Neural progenitor cell (in vitro differentiated cells): ENCODE measurements at regions not wholly inside any gene's neighbourhood (a gene's known extent, or its start where the extent isn't known, plus 50 kb on each side); places are given as distances from the start of the nearest gene placed in this dataset.
A peak's percentile ranks its signal among the peaks of the same experiment; 100 is the strongest.

Source experiments
- DNase-seq: peaks from one replicate; pipeline ENCODE4 v3.0.0-alpha.2; 2016; ENCODE audit warnings: low spot score
- H2AFZ ChIP-seq: fragments of 200-600 bp; sonication (generic); replicated peaks from 2 replicates; pipeline ENCODE4 v1.6.1; 2016; ENCODE audit warnings: antibody characterized with exemption
- H3F3A ChIP-seq: fragments of 200-600 bp; sonication (generic); 2 replicates; pipeline ENCODE4 v1.6.1; 2016; ENCODE audit warnings: antibody characterized with exemption, low read depth
- H3K27ac ChIP-seq: fragments of 200-600 bp; sonication (generic); 2 replicates; pipeline ENCODE4 v1.5.1; 2016; ENCODE audit warnings: mild to moderate bottlenecking
- H3K27me3 ChIP-seq: fragments of 200-600 bp; sonication (generic); 2 replicates; pipeline ENCODE4 v1.6.1; 2016; ENCODE audit warnings: mild to moderate bottlenecking, moderate library complexity
- H3K36me3 ChIP-seq: fragments of 200-600 bp; sonication (generic); 2 replicates; pipeline ENCODE4 v1.5.1; 2016
- H3K4me1 ChIP-seq: fragments of 200-600 bp; sonication (generic); 2 replicates; pipeline ENCODE4 v1.6.1; 2016; ENCODE audit warnings: mixed run types
- H3K4me2 ChIP-seq: fragments of 200-600 bp; sonication (generic); 2 replicates; pipeline ENCODE4 v1.6.1; 2016
- H3K4me3 ChIP-seq: fragments of 200-600 bp; sonication (generic); 2 replicates; pipeline ENCODE4 v1.5.1; 2016
- H3K79me2 ChIP-seq: fragments of 200-600 bp; sonication (generic); 2 replicates; pipeline ENCODE4 v1.6.1; 2016; ENCODE audit warnings: low read depth
- H3K9ac ChIP-seq: fragments of 200-600 bp; sonication (generic); 2 replicates; pipeline ENCODE4 v1.6.1; 2016
- H3K9me3 ChIP-seq: fragments of 200-600 bp; sonication (generic); 2 replicates; pipeline ENCODE4 v1.5.1; 2016; ENCODE audit warnings: low read depth
- H4K20me1 ChIP-seq: fragments of 200-600 bp; sonication (generic); 2 replicates; pipeline ENCODE4 v1.6.1; 2016; ENCODE audit warnings: low read depth
- H3K27ac Mint-ChIP-seq: 3 replicates; pipeline ENCODE4 v1.8.0; 2021; ENCODE audit warnings: mixed read lengths
- H3K27me3 Mint-ChIP-seq: 2 replicates; pipeline ENCODE4 v1.8.0; 2022; ENCODE audit warnings: low read depth, mild to moderate bottlenecking, inconsistent platforms, moderate library complexity, mixed read lengths; ENCODE audit not compliant: insufficient read depth
- H3K36me3 Mint-ChIP-seq: 3 replicates; pipeline ENCODE4 v1.8.0; 2021; ENCODE audit warnings: mixed read lengths
- H3K4me1 Mint-ChIP-seq: 3 replicates; pipeline ENCODE4 v1.8.0; 2021; ENCODE audit warnings: mixed read lengths
- H3K4me3 Mint-ChIP-seq: 3 replicates; pipeline ENCODE4 v1.8.0; 2021; ENCODE audit warnings: mild to moderate bottlenecking, moderate library complexity, mixed read lengths
- H3K9me3 Mint-ChIP-seq: 3 replicates; pipeline ENCODE4 v1.8.0; 2020; ENCODE audit warnings: mixed read lengths
- EZH2 ChIP-seq: fragments of 200-600 bp; sonication (generic); IDR thresholded peaks from 2 replicates; pipeline ENCODE4 v1.6.1; 2017; ENCODE audit warnings: antibody characterized with exemption, mild to moderate bottlenecking, moderate library complexity
- EZH2phosphoT487 ChIP-seq: fragments of 200-600 bp; sonication (generic); IDR thresholded peaks from 2 replicates; pipeline ENCODE4 v1.6.1; 2017; ENCODE audit warnings: antibody characterized with exemption
- TF ChIP-seq, protein P1 (sequence below): fragments of 200-600 bp; sonication (generic); IDR thresholded peaks from 2 replicates; pipeline ENCODE4 v1.5.1; 2017; ENCODE audit warnings: antibody characterized with exemption, mild to moderate bottlenecking

DNA sequence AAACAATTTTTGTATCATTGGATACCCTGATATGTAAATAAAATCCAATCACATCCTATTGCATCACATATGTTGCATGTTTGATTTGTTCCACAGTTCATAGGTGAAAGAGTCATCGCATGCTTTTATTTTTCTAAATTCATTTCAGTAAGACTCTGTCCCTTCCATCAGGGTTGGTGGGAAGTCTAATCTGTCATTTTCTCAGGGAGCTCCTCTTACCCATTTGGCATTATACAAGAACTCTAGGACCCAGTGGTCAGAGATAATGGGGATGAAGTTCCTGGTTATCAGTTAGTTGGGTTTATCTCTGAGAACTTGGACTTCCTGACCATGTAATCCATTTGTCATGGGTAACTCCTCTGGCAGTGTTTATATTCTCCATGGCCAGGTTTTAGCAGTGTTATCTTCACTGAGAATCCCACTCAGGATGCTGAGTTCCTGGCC is 227.1 kb upstream of the JADE1 start:
- TF ChIP-seq, protein P1, sequence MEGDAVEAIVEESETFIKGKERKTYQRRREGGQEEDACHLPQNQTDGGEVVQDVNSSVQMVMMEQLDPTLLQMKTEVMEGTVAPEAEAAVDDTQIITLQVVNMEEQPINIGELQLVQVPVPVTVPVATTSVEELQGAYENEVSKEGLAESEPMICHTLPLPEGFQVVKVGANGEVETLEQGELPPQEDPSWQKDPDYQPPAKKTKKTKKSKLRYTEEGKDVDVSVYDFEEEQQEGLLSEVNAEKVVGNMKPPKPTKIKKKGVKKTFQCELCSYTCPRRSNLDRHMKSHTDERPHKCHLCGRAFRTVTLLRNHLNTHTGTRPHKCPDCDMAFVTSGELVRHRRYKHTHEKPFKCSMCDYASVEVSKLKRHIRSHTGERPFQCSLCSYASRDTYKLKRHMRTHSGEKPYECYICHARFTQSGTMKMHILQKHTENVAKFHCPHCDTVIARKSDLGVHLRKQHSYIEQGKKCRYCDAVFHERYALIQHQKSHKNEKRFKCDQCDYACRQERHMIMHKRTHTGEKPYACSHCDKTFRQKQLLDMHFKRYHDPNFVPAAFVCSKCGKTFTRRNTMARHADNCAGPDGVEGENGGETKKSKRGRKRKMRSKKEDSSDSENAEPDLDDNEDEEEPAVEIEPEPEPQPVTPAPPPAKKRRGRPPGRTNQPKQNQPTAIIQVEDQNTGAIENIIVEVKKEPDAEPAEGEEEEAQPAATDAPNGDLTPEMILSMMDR, result no peak
- TF ChIP-seq EZH2 (no peak), EZH2phosphoT487 (no peak)
- Histone ChIP-seq H3K9ac (no peak overlapping the region), H2AFZ (no peak overlapping the region), H3K4me2 (no peak overlapping the region), H3K27ac (no peak overlapping the region), H3K4me1 (peaks cover 12% of the 10 kb centered on the region), H3K79me2 (no peaks in the 10 kb centered on the region), H3F3A (peaks cover 4% of the 10 kb centered on the region), H3K27me3 (no peaks in the 10 kb centered on the region), H3K4me3 (no peak overlapping the region), H3K9me3 (no peaks in the 10 kb centered on the region), H3K36me3 (no peaks in the 10 kb centered on the region), H4K20me1 (no peaks in the 10 kb centered on the region)
- H3K36me3 Mint-ChIP-seq, result no peaks in the 10 kb centered on the region
- DNase-seq, result no peak
- H3K27ac Mint-ChIP-seq, result no peak overlapping the region
- no peak overlapping the region for H3K4me3 Mint-ChIP-seq
- no peaks in the 10 kb centered on the region for H3K27me3 Mint-ChIP-seq
- no peaks in the 10 kb centered on the region for H3K4me1 Mint-ChIP-seq
- H3K9me3 Mint-ChIP-seq, result no peaks in the 10 kb centered on the region

DNA sequence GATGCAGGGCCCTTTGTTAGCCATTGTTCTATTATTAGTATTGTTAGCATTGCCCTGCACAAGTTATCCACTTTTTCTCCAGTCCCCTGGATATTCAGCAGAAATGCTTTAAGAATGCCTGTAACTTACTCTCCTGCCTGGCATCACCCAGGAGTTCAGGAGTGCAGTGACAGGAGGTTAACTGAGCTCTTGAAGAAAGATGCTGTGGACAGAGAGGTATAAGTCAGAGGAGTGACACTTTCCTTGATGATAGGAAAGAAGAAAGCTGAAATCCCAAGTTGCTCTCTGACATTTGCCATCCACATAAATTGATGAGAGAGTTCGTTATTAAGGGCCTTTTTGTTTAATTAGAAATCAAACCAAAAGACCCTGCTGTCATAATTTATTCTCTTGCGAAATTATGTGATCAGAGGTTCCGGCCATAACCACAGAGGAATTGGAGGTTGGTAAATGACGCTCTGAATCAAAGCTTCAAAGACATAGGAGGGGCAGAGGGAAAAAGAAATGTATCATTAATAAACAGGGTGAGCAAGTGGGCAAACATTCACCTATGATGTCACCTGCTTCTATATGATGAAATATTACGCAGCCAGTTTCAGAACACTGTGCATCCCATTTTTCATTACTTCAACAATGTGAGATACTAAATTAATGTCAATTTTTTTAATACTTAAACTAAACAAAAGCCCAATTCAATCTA is 230.2 kb upstream of the JADE1 start:
- H3K9me3 Mint-ChIP-seq, result no peaks in the 10 kb centered on the region
- Histone ChIP-seq H3K36me3 (no peaks in the 10 kb centered on the region), H3K4me2 (peak overlapping the region; percentile 56), H3K27me3 (no peaks in the 10 kb centered on the region), H3K79me2 (no peaks in the 10 kb centered on the region), H4K20me1 (no peaks in the 10 kb centered on the region), H2AFZ (no peak overlapping the region), H3K4me1 (peaks cover 12% of the 10 kb centered on the region), H3F3A (peaks cover 4% of the 10 kb centered on the region), H3K27ac (no peak overlapping the region), H3K9ac (no peak overlapping the region), H3K4me3 (no peak overlapping the region), H3K9me3 (no peaks in the 10 kb centered on the region)
- TF ChIP-seq EZH2phosphoT487 (no peak), EZH2 (no peak)
- TF ChIP-seq, protein P1, result no peak
- no peak overlapping the region for H3K4me3 Mint-ChIP-seq
- H3K27me3 Mint-ChIP-seq, result no peaks in the 10 kb centered on the region
- no peaks in the 10 kb centered on the region for H3K36me3 Mint-ChIP-seq
- DNase-seq, result no peak
- no peaks in the 10 kb centered on the region for H3K4me1 Mint-ChIP-seq
- no peak overlapping the region for H3K27ac Mint-ChIP-seq

DNA sequence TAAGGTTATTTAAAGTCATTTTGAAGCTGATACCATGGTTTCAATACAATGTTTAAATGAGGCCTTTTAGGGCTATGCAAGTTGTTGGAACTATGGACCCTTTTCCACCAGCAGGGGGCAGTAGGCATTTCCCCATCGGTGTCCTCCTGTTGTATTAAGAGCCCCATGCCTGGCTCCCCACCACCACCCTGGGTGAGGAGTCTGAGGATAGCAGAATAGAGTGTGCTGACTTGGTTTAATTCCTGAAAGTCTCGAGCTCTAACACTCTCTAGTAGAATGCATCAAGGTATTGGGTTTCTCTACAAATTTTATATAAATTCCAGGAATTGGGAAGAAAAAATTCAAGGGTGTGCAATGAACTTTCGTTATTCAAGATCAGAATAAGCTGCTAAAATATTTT is 234.8 kb upstream of the JADE1 start:
- no peaks in the 10 kb centered on the region for H3K79me2 ChIP-seq
- no peak overlapping the region for H3K4me3 ChIP-seq
- H3K9me3 ChIP-seq, result no peaks in the 10 kb centered on the region
- H3K36me3 Mint-ChIP-seq, result no peaks in the 10 kb centered on the region
- TF ChIP-seq EZH2, result no peak
- TF ChIP-seq, protein P1, result peak; percentile 92
- no peak overlapping the region for H3K9ac ChIP-seq
- no peaks in the 10 kb centered on the region for H3K36me3 ChIP-seq
- H3K4me1 Mint-ChIP-seq, result peaks cover 11% of the 10 kb centered on the region
- peaks cover 22% of the 10 kb centered on the region for H3K4me1 ChIP-seq
- H3K4me3 Mint-ChIP-seq, result no peak overlapping the region
- no peak overlapping the region for H2AFZ ChIP-seq
- no peaks in the 10 kb centered on the region for H3K27me3 Mint-ChIP-seq
- H3K4me2 ChIP-seq, result no peak overlapping the region
- no peaks in the 10 kb centered on the region for H4K20me1 ChIP-seq
- H3K27me3 ChIP-seq, result no peaks in the 10 kb centered on the region
- no peak overlapping the region for H3K27ac ChIP-seq
- no peak overlapping the region for H3K27ac Mint-ChIP-seq
- no peaks in the 10 kb centered on the region for H3K9me3 Mint-ChIP-seq
- peak; percentile 86 for DNase-seq
- H3F3A ChIP-seq, result peaks cover 4% of the 10 kb centered on the region
